HG02870 (cell line): ENCODE measurements at regions not wholly inside any gene's neighbourhood (a gene's known extent, or its start where the extent isn't known, plus 50 kb on each side); places are given as distances from the start of the nearest gene placed in this dataset.

ENCODE experiments used
- ATAC-seq: cut with Tn5 transposase; IDR thresholded peaks from one replicate; pipeline ENCODE4 v1.9.1; 2021; ENCODE audit warnings: mild to moderate bottlenecking, moderate library complexity; ENCODE audit not compliant: unreplicated experiment

GRCh38 chr3:107428051-107428858, 51.0 kb downstream of the CCDC54 start:
- ATAC-seq: no peak

DNA sequence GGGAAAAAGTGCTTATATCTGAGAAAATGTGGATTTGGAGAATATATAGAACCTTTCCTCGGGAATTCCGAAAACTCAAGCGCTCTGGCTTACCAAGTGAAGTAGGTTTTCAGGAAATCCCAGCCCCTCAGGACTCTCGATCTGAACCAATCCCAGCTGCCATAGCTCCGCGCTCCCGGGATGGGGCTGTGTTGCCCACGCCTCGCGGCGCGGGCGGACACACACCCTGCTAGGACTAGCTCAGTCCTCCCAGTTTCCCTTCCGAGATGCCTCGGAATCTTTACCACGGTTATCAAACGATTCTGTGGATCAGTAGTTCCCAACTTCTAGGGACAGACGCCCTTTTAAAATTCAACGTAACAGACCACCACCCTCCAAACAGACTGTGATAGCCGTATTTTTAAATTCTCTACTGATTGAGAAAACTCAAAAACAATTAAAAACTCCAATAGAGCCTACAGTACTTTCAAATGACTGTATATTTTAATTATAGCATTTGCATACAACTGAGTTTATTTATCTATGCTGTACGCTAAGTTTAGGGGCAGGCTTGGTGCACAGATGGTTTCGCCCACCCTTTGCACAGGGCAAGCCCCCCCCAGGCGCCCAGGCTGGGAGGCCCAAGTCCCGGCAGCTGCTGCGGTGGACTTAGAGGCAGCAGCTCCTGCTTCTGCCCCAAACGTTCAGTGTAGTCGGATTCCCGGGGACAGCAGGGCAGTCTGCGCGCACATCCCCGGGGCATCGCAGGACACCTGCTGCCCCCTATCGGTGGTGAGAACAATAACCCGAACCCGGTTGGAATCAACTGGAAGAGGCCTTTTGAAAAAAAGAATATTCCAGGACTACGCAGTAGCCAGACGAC, 52.3 kb downstream of the CCDC54 start:
- ATAC-seq: peak; percentile 46

DNA sequence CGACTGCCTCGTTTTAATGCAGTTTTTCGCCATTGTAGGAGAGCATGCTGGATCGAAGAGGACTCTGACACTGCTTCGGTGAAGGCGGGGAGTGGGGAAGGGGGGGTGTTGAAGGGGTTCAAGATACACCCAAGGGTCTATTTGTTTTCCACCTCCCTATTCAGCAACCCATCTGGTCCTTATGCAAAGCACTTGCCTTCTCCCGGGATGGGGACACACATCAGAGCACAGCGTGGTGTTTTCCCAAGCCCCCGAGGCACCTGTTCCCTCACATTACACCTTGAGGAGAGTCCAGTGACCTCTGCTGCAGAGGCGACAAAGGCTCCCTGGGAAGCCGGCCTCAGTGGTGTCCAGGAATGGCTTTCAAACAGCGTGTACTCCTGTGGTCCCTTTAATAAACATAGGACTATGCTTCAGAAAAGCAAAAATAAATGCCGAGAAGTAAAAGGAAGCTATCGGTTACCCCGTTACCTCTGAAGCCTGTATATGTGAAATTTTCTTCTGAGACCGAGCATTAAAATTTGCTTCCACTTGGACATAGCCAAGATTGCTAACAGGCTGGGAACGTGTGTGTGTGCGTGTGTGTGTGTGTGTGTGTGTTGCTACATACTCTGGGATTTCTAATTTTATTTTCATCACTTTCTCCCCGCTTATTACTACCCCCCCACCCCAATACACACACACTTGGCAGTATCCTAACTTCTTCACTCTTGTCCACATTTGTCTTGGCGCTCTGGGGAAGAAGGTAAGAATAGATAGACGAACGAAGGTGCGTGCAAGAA, 53.2 kb downstream of the CCDC54 start:
- ATAC-seq: no peak

GRCh38 chr3:107430996-107431245, 53.7 kb downstream of the CCDC54 start:
- peak; percentile 20 for ATAC-seq

DNA sequence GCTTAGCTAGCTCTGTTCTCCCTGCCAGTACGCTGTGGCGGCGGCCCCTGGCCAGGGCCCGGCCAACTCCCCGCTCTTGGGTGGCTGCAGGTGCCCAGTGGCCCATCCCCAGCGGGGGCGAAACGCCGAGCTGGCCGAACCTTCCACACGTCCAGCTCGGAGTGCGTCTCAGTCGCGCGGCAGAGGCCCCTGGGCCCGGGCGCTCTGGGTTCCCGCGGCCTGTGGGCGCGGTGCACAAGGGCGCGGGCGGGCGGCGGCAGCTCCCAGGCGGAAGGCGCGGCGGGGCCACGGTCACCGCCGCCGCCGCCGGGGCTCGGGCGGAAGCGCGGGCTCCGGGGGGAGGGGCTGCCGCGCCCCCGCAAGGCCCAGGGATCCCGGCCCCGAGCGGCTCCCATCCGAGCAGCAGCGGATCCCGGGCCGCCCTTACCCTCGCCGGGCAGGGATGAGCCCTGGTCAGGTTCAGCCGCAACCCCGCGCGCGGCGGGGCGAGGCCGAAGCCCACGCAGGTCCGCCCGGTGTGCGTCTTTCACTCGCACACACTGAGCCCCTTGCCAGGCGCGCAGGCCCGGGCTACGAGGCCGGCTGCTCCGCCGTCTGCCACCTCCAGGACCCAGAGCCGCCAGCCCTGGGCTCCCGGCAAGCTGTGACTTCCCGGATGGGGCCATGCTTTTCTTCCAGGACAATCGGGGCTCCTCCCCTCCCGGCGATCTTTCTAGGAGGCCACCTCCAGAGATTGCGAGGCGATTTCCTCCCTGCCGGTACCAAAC, 54.2 kb downstream of the CCDC54 start:
- ATAC-seq: peak; percentile 50

DNA sequence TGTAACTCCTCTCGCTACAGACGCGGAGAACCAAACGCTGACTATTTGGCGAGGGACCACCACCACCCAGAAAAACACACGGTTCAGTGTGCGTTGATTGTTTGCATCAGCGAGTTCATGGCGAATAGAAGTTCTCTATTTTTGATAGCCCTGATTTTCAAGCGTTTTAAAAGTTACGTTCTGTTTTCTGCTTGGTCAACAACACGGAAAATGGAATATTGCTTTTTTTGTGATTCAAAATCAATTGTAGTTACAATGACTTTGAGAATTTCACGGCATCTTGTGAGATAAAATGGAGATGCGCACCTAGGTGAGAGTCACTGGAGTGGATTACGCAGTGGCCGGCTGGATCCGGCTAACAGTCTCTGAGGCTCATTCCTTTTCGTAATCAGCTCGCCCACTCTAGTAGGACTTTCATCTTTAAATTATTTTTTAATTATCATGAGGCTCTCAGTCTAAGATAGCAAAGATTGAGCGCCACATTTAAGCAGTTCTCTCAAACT, 54.8 kb downstream of the CCDC54 start:
- no peak for ATAC-seq

- no peak for ATAC-seq
Observed at GRCh38 chr3:107432646-107433045, 55.4 kb downstream of the CCDC54 start.

DNA sequence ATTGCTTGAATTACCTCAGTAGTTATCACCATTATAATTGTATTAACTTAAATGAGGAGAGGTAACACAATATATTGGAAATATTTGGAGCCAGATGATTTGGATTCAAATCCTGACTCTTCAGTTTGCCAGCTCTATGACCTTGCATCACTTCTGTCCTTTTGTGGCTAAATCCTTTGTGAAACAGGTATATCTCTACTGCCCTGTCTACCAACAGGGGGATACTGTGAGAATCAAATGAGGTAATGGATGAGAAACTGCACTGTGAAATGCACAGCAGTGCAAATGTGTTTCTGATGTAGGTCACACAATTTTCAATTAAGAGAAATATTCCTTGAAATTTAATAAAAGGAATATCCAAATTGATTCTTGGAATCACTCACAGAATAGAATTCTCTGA, 58.8 kb downstream of the CCDC54 start:
- no peak for ATAC-seq

- ATAC-seq: no peak
Observed at GRCh38 chr3:107438671-107439070, 61.4 kb downstream of the CCDC54 start.

- ATAC-seq: no peak
Observed at GRCh38 chr3:107441617-107442016, 64.4 kb downstream of the CCDC54 start.

DNA sequence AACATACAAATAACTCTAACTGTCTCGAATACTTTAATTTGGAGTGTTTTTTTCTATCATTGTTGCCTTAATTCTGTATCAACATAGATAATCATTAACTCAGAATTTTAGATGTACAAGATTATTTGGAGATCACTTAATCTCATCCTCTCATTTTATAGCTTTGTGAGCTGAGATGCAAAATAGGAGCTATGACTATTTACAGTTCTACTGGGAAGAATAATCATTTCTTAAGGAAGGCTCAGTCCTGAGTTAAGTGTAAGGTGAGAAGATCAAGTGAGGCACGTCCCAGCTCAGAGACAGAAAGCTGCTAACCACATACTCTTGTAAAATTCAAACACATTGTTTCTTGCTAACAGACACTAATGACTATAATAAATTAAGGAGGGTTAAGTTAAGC, 66.2 kb downstream of the CCDC54 start:
- ATAC-seq: no peak

DNA sequence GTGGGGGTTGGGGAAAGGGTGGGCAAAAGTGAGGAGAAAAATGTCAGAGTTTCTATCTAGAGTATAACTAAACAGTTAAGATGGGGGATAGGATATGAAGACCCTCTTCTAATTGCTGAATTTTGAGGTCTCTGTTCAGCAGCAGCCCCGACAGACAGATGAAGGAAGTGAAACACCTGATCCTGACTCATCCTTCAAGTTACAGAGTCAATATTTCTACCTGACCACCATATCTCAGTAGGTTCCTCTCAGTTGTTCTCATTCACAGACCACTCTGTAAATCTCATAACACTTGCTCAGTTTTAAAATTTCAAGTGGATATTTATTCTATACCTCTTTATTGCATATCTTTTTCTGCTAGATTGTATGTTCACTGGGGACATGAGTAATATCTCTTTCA, 69.5 kb downstream of the CCDC54 start:
- ATAC-seq: no peak

GRCh38 chr3:107450254-107450893, 72.4 kb upstream of the BBX start:
- ATAC-seq: no peak

DNA sequence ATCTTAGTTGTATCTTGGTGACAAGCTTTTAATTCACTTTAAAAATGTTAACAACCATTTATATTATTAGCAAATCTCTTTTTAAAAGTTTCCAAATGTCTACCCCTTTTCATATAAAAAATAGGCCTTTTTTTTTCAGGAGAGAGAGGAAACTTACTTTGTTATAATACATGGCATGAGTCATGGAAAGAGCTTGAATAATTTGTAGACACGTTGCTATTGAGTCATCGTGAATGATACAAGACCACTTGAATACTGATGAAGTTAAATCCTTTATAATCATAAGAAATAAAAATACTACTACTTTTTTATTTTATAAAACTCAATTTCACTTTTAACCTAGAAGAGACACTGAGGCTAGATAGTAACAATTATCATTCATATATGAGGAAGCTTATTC, 70.3 kb upstream of the BBX start:
- ATAC-seq: no peak

DNA sequence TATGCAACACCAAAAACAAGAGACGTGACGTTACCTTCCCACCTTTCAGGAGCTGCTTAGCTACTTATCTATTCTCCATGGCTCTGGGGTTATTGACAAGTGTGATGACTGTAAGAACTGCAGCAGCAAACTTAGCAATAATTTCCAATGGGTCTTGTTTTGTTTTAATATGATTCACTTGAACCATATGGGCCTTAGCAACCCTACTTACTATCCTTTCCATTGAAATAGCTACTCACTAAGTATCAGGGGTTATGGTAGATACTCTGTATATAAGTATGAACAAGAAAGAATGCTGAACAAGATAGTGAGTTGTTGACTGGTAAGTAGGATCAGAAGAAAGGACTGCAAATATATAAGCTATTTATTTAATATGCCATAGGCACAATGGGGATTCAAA, 69.3 kb upstream of the BBX start:
- no peak for ATAC-seq

- ATAC-seq: no peak
Observed at GRCh38 chr3:107455621-107456020, 67.1 kb upstream of the BBX start.

DNA sequence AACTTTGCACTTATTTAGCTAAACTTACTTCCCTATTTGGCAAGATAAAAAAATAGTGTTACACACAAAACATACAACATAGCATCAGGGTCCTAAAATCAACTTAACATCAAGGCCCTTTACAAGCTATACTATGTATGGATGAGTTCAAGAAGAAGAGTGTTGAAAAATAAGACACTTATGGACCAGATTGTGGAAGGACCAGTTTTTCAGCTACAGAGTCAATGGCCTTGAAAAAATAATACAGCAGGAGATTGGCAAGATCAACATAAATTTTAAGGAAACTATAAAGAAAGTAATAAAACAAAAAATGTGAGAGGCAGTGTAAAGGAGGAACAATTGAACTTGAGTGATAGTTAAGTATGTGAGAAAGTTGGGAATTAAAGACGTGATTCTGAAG, 66.3 kb upstream of the BBX start:
- ATAC-seq: no peak

- ATAC-seq: no peak
Observed at GRCh38 chr3:107458871-107459270, 63.9 kb upstream of the BBX start.

DNA sequence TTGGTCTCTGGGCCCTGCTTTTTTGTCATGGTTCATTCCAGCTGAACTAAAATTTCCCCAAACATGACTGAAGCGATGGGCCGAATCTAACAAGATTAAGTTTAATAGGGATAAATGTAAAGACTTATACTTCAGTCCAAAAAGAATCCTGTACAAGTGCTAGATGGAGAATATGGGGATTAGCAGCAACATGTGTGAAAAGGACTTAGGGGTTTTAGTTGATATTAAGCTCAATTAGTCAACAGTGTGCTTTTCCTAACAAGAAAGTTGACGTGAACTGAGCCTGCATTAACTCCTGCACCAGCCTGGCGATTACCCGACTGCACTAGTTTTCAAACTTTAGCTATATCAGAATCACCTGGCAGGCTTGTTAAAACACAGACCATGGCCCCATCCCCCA, 61.0 kb upstream of the BBX start:
- no peak for ATAC-seq

- no peak for ATAC-seq
Observed at GRCh38 chr3:107464037-107464436, 58.7 kb upstream of the BBX start.
